HG03039 (cell line): ENCODE measurements at regions not wholly inside any gene's neighbourhood (a gene's known extent, or its start where the extent isn't known, plus 50 kb on each side); places are given as distances from the start of the nearest gene placed in this dataset.

Experiments used
- ATAC-seq: cut with Tn5 transposase; IDR thresholded peaks from one replicate; pipeline ENCODE4 v1.9.1; 2021; ENCODE audit warnings: mild to moderate bottlenecking, moderate library complexity; ENCODE audit not compliant: unreplicated experiment

- no peak for ATAC-seq
Observed at GRCh38 chr3:46146548-46146947, 61.6 kb downstream of the CCR1 start.

- no peak for ATAC-seq
Observed at GRCh38 chr3:46146021-46146420, 62.1 kb downstream of the CCR1 start.

- no peak for ATAC-seq
Observed at GRCh38 chr3:46145147-46145546, 63.0 kb downstream of the CCR1 start.

- ATAC-seq, result no peak
Observed at GRCh38 chr3:46143951-46144473, 64.1 kb downstream of the CCR1 start.

- ATAC-seq, result no peak
Observed at GRCh38 chr3:46141813-46142212, 66.3 kb downstream of the CCR1 start.

GRCh38 chr3:46138581-46138980 is 69.5 kb downstream of the CCR1 start:
- no peak for ATAC-seq

- ATAC-seq, result no peak
Observed at GRCh38 chr3:46135475-46135874, 72.6 kb downstream of the CCR1 start.

- no peak for ATAC-seq
Observed at GRCh38 chr3:46133285-46133684, 74.8 kb downstream of the CCR1 start.

GRCh38 chr3:46132565-46132964 is 75.5 kb downstream of the CCR1 start:
- no peak for ATAC-seq

GRCh38 chr3:46131884-46132450 is 76.1 kb downstream of the CCR1 start:
- no peak for ATAC-seq

GRCh38 chr3:46130631-46131310 is 77.3 kb downstream of the CCR1 start:
- ATAC-seq, result no peak

- ATAC-seq, result no peak
Observed at GRCh38 chr3:46129588-46130272, 78.4 kb downstream of the CCR1 start.

- ATAC-seq, result no peak
Observed at GRCh38 chr3:46127503-46127902, 80.6 kb downstream of the CCR1 start.

GRCh38 chr3:46124216-46125177 is 83.6 kb downstream of the CCR1 start:
- no peak for ATAC-seq

GRCh38 chr3:46123646-46124045 is 84.5 kb downstream of the CCR1 start:
- ATAC-seq, result no peak

- ATAC-seq, result no peak
Observed at GRCh38 chr3:46122091-46122490, 86.0 kb downstream of the CCR1 start.

GRCh38 chr3:46120983-46121382 is 87.1 kb downstream of the CCR1 start:
- no peak for ATAC-seq

GRCh38 chr3:46119709-46120498 is 88.2 kb downstream of the CCR1 start:
- ATAC-seq, result no peak

GRCh38 chr3:46119253-46119652 is 88.9 kb downstream of the CCR1 start:
- no peak for ATAC-seq

- ATAC-seq, result no peak
Observed at GRCh38 chr3:46116996-46117395, 89.7 kb upstream of the XCR1 start.
